CD4-positive, alpha-beta T cell treated with Interleukin-12 subunit alpha and Interleukin-12 subunit beta, for 1 hour (primary cell): ENCODE measurements at regions not wholly inside any gene's neighbourhood (a gene's known extent, or its start where the extent isn't known, plus 50 kb on each side); places are given as distances from the start of the nearest gene placed in this dataset.

Source experiments
- DNase-seq: peaks from one replicate; pipeline ENCODE4 v3.0.0-alpha.2; 2020

DNA sequence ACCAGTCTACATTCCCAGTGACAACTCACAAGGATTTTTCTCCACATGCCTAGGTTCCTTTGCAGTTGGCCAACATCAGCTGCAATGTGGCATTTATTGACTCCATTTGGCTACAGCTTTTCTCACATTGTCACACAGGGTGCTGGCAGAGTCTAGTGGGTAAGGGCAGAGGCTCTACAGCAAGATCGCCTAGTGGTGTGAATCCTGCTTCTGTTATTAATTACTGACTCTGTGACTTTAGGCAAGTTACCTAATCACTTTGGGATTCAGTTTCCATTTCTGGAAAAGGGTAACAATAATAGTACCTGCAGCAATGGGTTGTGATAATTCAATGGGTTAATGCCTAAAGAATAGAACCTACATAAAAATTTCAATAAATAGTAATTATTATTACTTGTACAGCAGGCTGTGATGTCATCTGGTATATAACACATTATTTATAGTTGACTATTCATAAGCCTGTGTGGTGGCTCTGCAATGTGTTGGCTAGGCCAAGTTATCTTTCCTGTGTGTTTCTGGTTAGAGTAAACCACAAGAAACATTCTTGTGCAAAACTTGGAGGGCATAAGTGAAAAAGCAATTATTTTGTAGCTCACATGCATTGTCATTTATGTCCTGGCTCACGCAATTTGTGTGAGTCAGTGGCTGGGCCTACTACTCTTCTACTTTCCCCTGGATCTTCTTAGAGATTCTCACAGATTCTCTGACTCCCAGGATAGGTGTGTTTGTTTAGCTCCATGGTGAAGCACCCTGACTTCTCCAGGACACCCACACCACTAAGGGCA lies 59.5 kb downstream of the PTGS2 start:
- no peak for DNase-seq

DNA sequence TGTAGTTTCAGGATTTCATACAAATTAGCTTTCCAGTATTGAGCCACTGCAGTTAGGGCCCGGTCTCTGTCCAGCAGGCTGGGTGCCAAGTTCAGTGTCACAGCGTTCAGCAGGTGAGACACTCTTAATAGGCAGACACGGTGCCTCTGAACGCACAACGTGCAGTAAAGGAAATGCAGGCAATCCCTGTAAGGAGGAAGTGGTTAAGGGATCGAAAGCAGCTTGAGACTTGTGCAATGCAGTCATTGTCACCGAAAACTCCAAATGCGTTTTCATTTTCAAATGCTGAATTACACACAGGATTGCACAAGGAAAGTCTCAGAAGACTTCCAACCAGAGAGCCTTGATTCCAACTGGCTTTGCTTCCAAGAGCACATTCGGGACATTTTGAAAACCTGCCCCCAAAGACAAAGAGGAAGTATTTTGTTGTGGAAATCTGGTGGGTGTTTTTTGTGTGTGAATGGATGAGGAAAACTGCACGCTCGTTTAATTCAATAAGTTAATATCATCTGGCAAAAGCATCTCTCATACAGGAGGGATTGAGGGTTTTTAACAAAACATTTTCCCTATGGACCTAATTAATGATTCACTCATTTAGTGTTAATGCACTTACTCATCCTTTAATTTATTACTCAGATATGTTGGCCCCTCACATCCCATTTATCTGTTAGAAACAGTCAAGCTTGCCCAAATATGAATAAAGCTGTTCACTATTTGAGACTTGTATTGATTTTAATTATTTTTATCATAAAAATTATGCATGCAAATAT lies 61.6 kb downstream of the PTGS2 start:
- DNase-seq = peak; percentile 43

DNA sequence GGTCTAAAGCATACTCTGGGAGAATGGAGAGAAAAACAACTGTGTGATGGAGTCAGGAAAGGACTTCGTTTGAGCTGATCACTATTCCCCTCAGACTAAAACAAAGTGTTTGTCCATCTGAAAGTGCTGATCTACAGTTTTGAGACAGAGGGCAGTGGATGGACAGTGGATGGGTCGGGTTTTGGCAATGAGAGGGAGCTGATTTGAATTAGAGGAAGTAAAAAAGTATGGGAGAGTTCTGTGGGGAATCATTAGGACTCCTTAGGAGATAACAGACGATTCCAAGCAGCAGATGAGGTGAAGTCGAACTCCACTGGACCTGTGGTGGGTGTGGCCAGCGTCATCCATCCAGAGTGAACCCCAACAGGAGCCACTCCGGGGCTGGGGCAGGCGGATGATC lies 62.3 kb downstream of the PTGS2 start:
- DNase-seq = no peak

DNA sequence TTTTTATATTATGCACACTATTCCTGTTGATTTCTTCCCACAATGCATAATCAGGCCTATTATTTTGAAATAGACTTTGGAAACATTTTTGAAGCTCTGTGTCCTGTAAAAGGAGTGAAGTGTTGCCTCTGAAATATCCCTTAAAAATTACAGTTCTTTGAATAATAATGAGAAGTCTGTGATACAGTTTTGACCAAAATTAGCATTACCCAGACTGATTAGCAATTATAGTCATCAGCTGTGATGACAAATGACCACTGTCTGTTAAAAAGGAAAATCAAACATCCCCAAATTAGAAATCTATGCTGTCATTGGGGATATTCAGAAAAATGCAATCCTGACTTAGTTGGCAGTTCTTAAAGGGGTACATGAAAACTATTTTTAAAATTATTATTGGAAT lies 63.7 kb downstream of the PTGS2 start:
- DNase-seq = no peak

DNA sequence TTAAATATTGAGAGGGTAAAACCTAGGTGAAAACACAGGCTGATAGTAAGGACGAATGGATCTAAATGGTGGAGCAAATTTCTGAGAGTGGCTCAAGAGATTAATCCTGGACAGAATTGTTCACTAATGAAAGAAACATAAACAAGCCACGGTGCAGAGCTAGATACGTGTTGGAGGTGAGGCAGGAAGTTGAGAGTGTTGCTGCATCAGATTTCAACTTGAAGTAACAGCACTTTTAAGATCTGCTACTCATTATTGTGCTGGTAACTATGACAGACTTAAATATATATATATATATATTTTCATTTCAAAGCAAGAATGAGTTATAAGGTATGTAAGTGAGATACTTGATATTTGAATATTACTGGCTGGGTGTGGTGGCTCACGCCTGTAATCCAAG lies 64.9 kb downstream of the PTGS2 start:
- no peak for DNase-seq

DNA sequence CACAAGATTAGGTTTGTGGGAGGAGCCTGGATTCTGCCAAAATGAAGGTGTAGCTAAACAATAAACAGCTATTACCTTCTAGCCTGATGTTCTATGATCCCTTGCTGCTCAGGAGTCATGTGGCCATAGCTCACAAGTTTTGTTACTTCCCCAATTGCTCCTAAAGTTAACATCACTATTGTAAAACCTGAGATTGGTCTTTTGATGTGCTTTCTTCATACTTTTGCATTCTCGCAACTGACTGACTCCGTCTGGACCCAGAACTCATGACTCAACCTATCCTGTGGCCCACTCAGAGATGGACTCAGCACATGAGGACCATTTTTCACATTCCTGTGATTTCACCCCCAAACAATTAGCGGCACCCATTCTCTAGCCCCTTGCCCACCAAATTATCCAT lies 69.1 kb downstream of the PTGS2 start:
- DNase-seq = no peak

DNA sequence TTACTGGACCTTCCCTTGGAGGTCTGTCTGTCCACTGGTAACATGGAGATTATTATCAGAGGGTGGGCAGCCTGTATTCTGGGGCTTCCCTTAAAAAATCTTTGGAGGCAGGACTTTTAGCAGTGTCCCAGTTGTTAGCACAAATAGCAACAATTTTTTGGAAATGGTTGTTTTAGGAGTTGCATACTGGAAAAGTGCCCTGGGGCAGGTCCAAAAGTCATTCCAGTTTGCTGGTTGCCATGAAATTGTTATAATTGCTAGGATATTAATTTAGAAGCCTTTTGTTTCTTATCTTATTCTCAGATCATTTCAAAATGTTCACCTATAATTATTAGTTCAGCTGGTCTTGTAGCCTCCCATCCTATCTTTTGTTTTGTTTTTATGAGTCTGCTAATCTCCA lies 71.0 kb downstream of the PTGS2 start:
- no peak for DNase-seq

DNA sequence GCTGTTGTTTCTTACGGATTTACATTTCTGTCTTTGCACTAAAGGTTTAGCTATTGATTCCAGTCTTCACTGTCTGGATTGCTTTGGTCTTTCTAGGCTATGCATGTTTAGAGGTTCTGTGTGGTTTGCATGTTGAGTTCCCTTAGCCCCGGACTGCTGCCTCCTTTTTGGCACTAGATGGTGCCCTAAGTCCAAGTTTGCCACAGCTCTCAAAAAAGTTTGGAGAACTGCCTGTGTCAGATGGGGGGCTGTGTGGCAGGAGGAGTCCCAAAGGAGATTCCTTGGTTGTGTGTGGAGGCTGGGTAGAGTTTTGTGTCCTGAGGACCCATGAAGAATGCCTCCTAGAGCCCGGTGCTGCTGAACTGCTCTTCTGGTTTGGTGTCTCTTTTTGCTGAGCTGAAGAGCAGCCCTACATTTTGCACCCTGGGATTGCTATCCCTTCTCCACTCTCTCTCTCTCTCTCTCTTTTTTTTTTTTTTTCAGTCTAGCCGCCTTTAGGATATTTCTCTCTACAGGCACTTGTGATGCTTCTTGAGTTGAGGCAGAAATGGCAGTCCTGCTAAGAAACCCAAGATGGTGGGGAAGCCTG lies 74.4 kb downstream of the PTGS2 start:
- peak; percentile 27 for DNase-seq

DNA sequence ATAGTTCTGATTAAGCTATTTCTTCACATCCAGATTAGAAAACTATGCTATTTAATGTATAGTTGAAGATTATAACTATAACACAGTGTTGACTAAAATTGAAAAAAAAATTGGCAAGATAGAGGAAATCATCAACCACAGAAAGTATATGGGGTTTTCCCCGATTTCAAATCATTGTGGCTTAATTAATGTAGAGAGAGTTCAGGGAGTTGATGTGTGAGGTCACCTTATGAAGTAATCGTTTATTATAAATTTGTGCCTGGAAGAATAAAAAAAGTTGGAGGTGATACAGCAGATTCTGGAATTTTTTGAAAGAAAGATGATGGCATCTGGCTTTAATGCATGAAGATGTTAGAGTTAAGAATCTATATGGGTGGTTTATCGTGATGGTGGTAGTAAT lies 84.3 kb downstream of the PTGS2 start:
- no peak for DNase-seq

DNA sequence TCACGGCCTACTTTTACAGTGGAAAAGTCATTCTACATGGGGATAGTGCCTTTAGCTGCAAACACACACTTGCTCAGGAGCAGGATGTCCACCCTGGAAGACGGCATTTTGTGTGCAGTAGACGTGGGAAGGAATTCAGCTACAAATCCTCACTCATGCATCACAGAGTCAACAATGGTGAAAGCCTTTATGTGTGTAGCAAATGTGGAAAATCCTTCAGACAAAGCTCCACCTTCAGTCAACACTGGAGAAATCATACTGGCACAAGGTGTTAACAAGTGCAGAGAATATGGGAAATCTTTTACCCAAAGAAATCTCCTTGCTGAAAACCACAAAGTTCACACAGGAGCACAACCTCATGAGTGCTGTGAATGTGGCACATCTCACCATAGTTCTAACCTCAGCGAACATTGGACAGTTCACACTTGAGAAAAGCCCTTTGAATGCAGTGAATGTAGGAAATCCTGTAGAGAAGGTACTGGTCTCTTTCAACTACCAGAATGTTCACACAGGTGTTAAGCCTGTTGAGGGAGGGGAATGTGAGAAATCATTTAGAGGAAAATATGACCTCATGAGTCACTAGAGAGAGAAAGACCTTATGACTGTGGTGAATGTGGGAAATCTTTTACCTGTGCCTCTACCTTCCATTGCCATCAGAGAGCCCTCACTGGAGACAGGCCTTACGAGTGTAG lies 101.8 kb downstream of the PTGS2 start:
- DNase-seq = no peak

DNA sequence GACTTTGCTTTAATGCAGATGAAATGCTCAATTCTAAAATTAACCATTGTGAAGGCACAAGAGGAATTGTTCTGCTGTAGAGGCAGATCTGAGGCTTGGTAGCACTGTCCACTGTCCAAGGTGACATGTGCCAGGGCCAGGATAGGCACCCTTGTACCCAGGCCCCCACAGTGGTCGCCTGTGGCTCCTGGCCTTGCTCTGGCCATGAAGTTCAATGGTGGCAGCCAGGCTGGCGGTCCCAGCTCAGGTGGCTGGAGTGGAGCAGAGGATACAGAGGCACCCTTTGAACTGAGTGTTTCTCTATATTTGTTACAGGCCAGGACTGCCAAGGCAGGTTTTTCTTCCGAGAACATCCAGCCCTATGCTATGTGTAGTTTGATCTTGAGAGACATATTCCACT lies 102.6 kb downstream of the PTGS2 start:
- no peak for DNase-seq

DNA sequence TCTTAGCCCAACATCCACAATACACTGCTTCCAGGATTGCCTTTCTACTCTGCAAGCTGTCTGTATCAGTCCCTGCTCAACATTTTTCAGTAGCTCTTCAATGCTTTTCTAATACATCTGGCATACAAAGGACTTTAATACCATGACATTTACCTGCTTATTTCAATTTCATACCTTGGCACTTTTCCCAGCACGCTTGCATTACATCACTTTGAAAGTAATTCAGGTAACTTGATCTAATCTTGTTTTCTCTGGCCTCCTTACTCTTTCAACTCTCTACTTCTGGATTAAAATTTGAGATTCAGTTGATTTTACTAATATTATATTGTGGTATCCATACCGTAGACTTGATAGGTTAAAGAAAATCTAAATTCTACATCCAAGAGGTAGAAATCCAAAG lies 103.0 kb downstream of the PTGS2 start:
- no peak for DNase-seq

DNA sequence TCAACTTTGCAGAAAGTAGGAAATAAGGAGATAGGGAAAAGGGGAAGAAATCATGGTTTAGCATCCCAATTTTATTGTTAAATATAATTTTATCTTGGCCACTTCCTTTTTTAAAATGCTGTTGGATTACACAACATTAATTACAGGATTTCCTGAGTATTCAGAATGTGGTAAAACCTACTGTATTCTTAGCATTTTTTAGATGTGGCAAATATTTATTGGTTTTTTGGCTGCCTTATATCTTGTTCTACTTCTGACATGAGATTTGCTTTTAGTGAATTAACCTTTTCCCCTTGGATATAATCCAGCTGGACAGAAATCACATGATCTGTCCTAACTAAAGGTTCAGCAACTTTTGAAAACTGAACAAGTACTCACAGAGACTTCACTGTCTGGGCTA lies 104.9 kb downstream of the PTGS2 start:
- DNase-seq = no peak

DNA sequence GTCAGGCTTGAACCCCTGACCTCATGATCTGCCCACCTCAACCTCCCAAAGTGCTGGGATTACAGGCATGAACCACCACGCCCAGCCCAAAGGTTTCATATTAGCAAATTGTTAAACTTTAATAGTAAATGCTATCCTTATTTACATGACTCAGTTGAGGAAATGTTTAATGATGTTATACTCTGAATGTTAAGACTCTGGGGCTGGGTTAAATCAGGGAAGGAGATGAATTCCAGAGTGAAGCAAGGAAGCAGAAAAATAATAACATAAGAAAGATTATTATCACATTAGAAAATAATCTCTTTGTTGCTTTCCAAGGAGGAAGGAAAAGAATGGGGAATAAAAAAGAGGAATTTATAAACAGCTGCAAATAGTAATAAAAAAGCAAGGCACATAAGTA lies 105.3 kb downstream of the PTGS2 start:
- no peak for DNase-seq

DNA sequence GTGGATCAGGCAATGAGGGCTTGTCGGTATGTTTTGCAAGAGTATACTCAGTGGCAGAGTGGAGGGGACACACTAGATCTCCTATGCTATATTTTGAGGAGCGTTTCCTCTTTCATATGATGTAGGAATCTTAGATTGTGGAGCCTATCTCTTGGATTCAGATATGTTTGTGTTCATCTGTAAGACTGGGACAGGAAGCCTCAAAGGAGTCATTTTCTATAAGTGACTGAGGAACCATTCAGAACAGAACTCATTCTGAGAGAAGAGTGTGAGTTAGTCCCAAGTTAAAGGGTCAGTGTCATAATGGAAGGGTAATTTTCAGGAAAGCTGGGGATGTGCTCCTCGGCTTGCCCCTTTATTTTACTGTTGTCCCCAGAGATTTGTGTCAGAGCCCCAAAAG lies 107.7 kb downstream of the PTGS2 start:
- DNase-seq = no peak

DNA sequence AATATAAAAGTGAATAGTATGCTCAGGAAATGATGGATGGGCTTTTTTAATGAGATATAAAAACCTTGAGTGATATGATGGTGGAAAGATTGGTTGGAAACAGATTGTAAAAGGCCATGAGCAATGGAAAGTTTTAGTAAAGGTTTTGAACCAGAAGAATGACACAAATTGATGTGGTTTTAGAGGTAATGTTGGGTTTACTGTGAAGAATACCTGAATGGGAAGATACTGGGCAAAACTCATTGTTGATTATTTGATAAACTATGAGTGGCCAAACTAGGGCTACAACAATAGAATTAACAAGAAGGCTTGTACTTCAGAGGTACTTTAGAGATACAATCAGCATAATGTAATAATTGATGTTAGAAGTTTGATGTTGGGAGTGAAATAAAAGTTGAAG lies 108.5 kb downstream of the PTGS2 start:
- no peak for DNase-seq

DNA sequence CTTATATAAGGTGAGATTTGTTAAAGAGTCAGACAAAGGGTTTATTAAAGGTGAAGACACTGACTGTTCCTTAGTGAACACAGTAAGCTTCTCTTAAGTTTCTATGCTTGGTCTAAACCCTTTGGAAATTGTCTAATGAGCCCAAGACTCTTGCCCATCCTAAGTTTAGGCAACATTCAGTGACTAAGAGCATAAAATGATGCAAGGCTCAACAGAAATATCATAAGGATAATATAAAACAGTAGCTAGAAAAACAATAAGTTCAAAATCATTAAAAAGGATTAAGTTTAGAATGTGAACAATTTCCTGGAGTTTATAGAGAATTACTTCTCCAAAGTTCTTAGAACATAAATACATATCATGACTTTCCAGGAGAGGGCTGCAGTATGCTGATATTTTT lies 108.9 kb upstream of the PDC start:
- DNase-seq = no peak

DNA sequence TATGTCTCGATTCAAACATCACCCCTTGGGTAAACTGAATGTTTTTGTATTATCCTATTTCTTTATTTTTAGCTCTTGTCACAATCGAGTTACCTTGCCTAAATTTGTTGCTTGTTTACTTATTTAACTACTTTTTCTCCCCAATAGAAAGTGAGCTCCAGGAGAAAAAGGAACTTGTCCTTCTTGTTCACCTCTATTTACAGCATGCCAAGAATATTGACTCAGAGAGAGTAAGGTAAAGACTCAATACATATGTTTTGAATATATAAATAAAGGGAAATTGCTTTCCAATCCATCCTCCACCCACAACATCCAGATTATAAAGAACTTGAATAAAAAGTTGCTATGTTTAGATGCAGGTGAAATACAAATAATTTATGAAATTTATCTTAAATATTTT lies 107.3 kb upstream of the PDC start:
- no peak for DNase-seq

DNA sequence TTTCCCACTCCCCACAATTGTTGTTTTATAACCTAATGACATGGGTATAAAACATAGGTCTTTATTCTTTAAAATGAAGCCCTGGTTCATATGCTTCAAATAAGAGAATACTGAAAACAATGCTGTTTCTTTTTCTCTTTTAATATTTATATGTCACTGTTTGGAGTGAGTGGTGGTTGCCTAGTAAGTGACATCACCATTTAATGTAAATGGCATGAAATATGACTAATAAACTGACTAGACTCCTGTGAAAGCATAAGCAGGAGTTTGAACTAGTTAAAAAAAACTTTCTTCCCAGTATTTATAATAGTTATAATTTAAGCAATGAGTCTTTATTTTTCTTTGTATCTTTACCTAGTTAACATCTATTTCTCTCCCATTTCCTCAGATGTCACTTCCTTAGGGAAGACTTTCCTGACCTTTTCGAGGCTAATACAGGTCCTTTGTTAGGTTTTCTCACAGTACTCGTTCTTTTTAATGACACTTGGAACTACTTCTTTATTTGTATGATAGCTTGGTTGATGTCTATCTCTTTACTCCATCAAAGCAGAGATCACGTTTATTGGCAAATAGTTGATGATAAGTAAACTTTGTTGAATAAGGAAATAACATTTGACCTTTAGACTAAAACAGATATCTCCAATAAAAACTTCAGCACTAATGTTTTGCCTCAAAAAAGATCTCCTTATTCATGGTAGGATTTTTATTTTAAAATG lies 105.4 kb upstream of the PDC start:
- no peak for DNase-seq

DNA sequence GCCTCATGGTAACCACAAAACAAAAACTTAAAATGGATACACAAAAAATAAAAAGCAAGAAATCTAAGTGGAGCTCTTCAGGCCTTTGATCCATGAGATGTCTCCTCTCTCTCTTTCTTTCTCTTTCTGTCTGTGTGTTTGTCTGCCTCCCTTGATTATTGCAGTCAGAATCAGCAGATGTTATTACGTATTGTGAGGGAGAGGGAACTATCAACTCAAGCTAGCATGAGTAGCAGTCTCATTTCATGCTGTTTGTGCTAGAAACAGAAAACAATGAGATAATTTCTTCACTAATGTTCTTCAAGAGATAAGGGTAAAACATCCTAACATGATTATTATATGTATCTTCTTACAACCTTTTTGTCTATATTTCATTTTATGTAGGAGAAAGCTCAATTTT lies 103.7 kb upstream of the PDC start:
- no peak for DNase-seq

DNA sequence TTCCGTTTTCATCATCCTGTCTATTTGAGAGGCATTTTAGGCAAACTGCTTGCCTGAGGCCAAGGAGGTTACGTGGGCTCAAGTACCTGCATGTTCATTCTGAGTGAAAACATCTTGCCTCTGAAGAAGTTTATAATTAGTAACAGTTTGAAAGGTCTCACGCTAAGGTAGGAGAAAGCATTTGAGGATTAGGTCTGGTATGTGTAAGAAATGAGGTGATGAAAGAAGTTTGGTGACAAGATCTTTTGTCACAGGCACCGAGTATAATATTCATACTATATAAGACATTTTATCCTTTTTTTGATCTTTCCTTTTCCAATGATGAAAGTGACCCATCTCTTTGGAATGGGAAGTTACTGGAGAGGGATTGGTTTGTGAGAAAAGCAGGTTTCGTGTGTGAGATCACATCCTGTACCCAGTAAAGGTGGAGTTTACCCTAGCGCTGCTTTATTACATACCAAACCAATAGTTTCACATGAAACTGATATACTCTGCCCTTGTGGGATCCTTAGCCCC lies 98.7 kb upstream of the PDC start:
- no peak for DNase-seq

DNA sequence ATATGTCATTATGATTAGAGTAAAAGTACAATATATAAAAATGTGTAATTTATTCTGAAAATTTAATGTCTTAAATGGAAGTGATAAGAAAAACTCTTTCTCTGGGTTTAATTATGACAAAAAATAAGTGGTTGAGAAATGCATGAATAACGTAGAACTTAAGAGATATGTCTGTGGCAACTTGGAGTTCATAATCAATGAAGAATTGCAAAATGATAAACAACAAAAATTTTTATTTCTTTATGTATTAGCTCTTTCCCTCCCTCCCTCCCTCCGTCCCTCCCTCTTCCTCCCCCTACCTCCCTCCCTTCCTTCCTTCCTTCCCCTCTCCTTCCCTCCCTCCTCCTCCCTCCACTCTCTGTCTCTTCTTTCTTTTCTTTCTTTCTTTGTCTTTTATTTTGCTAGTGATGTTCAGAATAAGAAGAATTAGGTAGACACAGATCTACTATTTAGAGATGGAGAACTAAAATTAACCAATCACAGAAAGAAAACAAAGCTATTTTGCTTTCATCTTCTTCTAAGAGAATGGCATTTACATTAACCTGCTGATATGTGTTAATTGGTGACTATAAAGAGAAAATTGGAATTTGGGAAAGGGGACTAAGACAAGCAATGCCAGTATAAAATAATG lies 96.3 kb upstream of the PDC start:
- no peak for DNase-seq
